HEK293 (cell line): ENCODE measurements at regions not wholly inside any gene's neighbourhood (a gene's known extent, or its start where the extent isn't known, plus 50 kb on each side); places are given as distances from the start of the nearest gene placed in this dataset.

Experiments used
- CTCF ChIA-PET: fragments of 350-600 bp; formaldehyde crosslinking; extraction: SDS; loops from one replicate; lab custom pipeline; 2021; ENCODE audit warnings: antibody characterized with exemption; lab: Yijun Ruan, JAX
- POLR2A ChIA-PET: fragments of 300-600 bp; formaldehyde crosslinking; extraction: SDS; loops from one replicate; lab custom pipeline; 2020; ENCODE audit warnings: antibody characterized with exemption, inconsistent platforms; lab: Yijun Ruan, JAX
- H3K27ac ChIP-seq: fragments of 200-500 bp; sonication (Bioruptor generic); 2 replicates; pipeline ENCODE4 v1.5.1; 2014; ENCODE audit warnings: low read depth, low read length, control low read depth, inconsistent platforms; ENCODE audit errors: extremely low read depth
- H3K36me3 ChIP-seq, 2 experiments: fragments of 200-500 bp in 1 of 2; sonication (Bioruptor generic) in 1 of 2; 1 replicate in 1 of 2; 2 replicates in 1 of 2; pipeline ENCODE4 v1.5.1; 2014 to 2017; ENCODE audit warnings: inconsistent platforms in 2 of 2, low read length in 2 of 2; ENCODE audit not compliant: control insufficient read depth in 2 of 2, insufficient read depth in 1 of 2
- H3K4me1 ChIP-seq: fragments of 200-500 bp; sonication (Bioruptor generic); 2 replicates; pipeline ENCODE4 v1.5.1; 2014; ENCODE audit warnings: mild to moderate bottlenecking, low read length, inconsistent platforms; ENCODE audit not compliant: control insufficient read depth, insufficient read depth
- H3K4me3 ChIP-seq: 2 replicates; pipeline ENCODE4 v1.5.1; 2011; ENCODE audit warnings: low read depth, mild to moderate bottlenecking, control low read depth, low read length, moderate library complexity
- H3K9me3 ChIP-seq: fragments of 200-500 bp; sonication (Bioruptor generic); 2 replicates; pipeline ENCODE4 v1.5.1; 2014; ENCODE audit warnings: low read depth, low read length, inconsistent platforms; ENCODE audit not compliant: control insufficient read depth, insufficient read depth
- BCL11B ChIP-seq: fragments of 450-650 bp; formaldehyde crosslinking; IDR thresholded peaks from 2 replicates; pipeline ENCODE4 v1.5.1; 2016; ENCODE audit warnings: low read depth, missing biosample characterization, missing genetic modification characterization
- GLIS2 ChIP-seq: fragments of 450-650 bp; formaldehyde crosslinking; IDR thresholded peaks from 2 replicates; pipeline ENCODE4 v1.5.1; 2016; ENCODE audit warnings: missing biosample characterization, missing genetic modification characterization
- HOXD13 ChIP-seq: sonication (generic); formaldehyde crosslinking; IDR thresholded peaks from 2 replicates; pipeline ENCODE4 v1.8.0; 2022; ENCODE audit warnings: missing genetic modification reagents, borderline replicate concordance
- KLF8 ChIP-seq: fragments of 450-650 bp; formaldehyde crosslinking; IDR thresholded peaks from 2 replicates; pipeline ENCODE4 v1.5.1; 2016; ENCODE audit warnings: missing biosample characterization, missing genetic modification characterization
- PRDM10 ChIP-seq: fragments of 450-650 bp; formaldehyde crosslinking; IDR thresholded peaks from 2 replicates; pipeline ENCODE4 v1.5.1; 2016; ENCODE audit warnings: missing biosample characterization, missing genetic modification characterization
- RBAK ChIP-seq: fragments of 450-650 bp; formaldehyde crosslinking; IDR thresholded peaks from 2 replicates; pipeline ENCODE4 v1.5.1; 2016; ENCODE audit warnings: missing biosample characterization, missing genetic modification characterization
- REPIN1 ChIP-seq: fragments of 450-650 bp; formaldehyde crosslinking; IDR thresholded peaks from 2 replicates; pipeline ENCODE4 v1.5.1; 2017; ENCODE audit warnings: missing biosample characterization, missing genetic modification characterization, low read depth
- SP3 ChIP-seq: fragments of 450-650 bp; formaldehyde crosslinking; IDR thresholded peaks from 2 replicates; pipeline ENCODE4 v1.5.1; 2016; ENCODE audit warnings: missing biosample characterization, missing genetic modification characterization
- ZFP3 ChIP-seq: fragments of 450-650 bp; formaldehyde crosslinking; IDR thresholded peaks from 2 replicates; pipeline ENCODE4 v1.5.1; 2016; ENCODE audit warnings: low read depth, missing biosample characterization, missing genetic modification characterization
- ZNF138 ChIP-seq: fragments of 450-650 bp; formaldehyde crosslinking; IDR thresholded peaks from 2 replicates; pipeline ENCODE4 v1.5.1; 2016; ENCODE audit warnings: missing biosample characterization, missing genetic modification characterization, borderline replicate concordance
- ZNF140 ChIP-seq: fragments of 450-650 bp; formaldehyde crosslinking; IDR thresholded peaks from 2 replicates; pipeline ENCODE4 v1.5.1; 2016; ENCODE audit warnings: missing biosample characterization, missing genetic modification characterization
- ZNF155 ChIP-seq: fragments of 450-650 bp; formaldehyde crosslinking; IDR thresholded peaks from 2 replicates; pipeline ENCODE4 v1.5.1; 2016; ENCODE audit warnings: missing biosample characterization, missing genetic modification characterization
- ZNF157 ChIP-seq: fragments of 450-650 bp; formaldehyde crosslinking; IDR thresholded peaks from 2 replicates; pipeline ENCODE4 v1.5.1; 2016; ENCODE audit warnings: missing biosample characterization, missing genetic modification characterization
- ZNF274 ChIP-seq, 2 experiments: fragments of 200-500 bp in 1 of 2; fragments of 450-650 bp in 1 of 2; sonication (Bioruptor generic) in 1 of 2; formaldehyde crosslinking in 1 of 2; IDR thresholded peaks; 2 replicates each; pipeline versions ENCODE4 v1.5.1 to v1.6.1; 2014 to 2016; ENCODE audit warnings: borderline replicate concordance in 1 of 2, inconsistent platforms in 1 of 2, low read length in 1 of 2, missing biosample characterization in 1 of 2, missing genetic modification characterization in 1 of 2
- ZNF391 ChIP-seq: fragments of 450-650 bp; formaldehyde crosslinking; IDR thresholded peaks from 2 replicates; pipeline ENCODE4 v1.5.1; 2016; ENCODE audit warnings: low read depth, missing biosample characterization, missing genetic modification characterization, borderline replicate concordance
- ZNF549 ChIP-seq: fragments of 450-650 bp; IDR thresholded peaks from 2 replicates; pipeline ENCODE4 v1.5.1; 2018; ENCODE audit warnings: missing biosample characterization, missing genetic modification characterization, mild to moderate bottlenecking, inconsistent platforms, moderate library complexity
- ZNF626 ChIP-seq: fragments of 450-650 bp; sonication (Bioruptor Pico); formaldehyde crosslinking; IDR thresholded peaks from 2 replicates; pipeline ENCODE4 v1.5.1; 2018; ENCODE audit warnings: missing biosample characterization, missing genetic modification characterization, inconsistent platforms
- TF ChIP-seq, protein P1 (sequence below): fragments of 450-650 bp; formaldehyde crosslinking; IDR thresholded peaks from 2 replicates; pipeline ENCODE4 v1.5.1; 2016; ENCODE audit warnings: missing biosample characterization, missing genetic modification characterization, borderline replicate concordance

DNA sequence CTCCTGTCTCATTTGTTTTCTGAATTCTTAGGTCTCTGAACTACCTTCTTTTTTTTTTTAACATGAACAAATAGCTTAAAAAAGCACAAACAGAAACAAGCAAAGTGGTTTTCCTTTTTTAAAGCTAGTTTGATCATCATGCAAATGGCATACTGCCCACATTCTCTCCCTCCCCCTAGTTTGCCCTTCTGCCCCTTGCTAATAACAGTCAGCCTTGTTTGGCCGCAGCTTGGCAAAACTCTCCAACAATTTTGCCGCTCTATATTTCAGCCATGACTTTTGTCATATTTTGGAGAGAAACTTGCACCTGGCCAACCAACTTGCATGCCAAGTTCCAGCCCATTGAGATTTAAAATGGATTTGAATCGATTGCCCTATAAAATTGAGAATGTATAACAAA lies 666.0 kb upstream of the NR2F2 start:
- POLR2A ChIA-PET = no interaction called here
- Histone ChIP-seq H3K36me3 (no peaks in the 10 kb centered on the region), H3K4me3 (no peak overlapping the region), H3K27ac (no peak overlapping the region), H3K9me3 (no peaks in the 10 kb centered on the region), H3K4me1 (peaks cover 22% of the 10 kb centered on the region)
- TF ChIP-seq ZNF140 (tag by site-specific recombination) (no peak), ZNF155 (tag by site-specific recombination) (no peak), ZNF157 (no peak), SP3 (tag by site-specific recombination) (no peak), ZNF138 (tag by site-specific recombination) (no peak)
- CTCF ChIA-PET = interaction anchor here (0.6 kb wide), 1 partner anchor 68 kb away, joined by 3 read pairs; no protein-coding TSS in a partner anchor

- no peak overlapping the region for H3K4me3 ChIP-seq
- POLR2A ChIA-PET = no interaction called here
- no peak for TF ChIP-seq RBAK
- TF ChIP-seq ZNF274 (IDR thresholded peaks at IDR 0.05; ENCODE audit: low read length) = no peak
- TF ChIP-seq ZNF274 (tag by site-specific recombination; IDR thresholded peaks at IDR 0.05; ENCODE audit: borderline replicate concordance) = no peak
- no peak for TF ChIP-seq KLF8 (tag by site-specific recombination)
- no peak for TF ChIP-seq ZFP3 (tag by site-specific recombination)
- TF ChIP-seq ZNF626 (tag by site-specific recombination) = no peak
- TF ChIP-seq ZNF549 = peak; percentile 90
- TF ChIP-seq HOXD13 = no peak
- no peak for TF ChIP-seq BCL11B (tag by site-specific recombination)
- H3K36me3 ChIP-seq = no peaks in the 10 kb centered on the region
- H3K4me1 ChIP-seq = peaks cover 22% of the 10 kb centered on the region
- no peaks in the 10 kb centered on the region for H3K9me3 ChIP-seq
- H3K27ac ChIP-seq = no peak overlapping the region
- CTCF ChIA-PET = interaction anchor here (0.7 kb wide), 1 partner anchor 345 kb away, joined by 4 read pairs; no protein-coding TSS in a partner anchor
Measured at GRCh38 chr15:95669146-95669922, 661.2 kb upstream of the NR2F2 start.

- peaks cover 3% of the 10 kb centered on the region for H3K4me1 ChIP-seq
- ChIA-PET CTCF (no interaction called here), POLR2A (no interaction called here)
- no peak overlapping the region for H3K27ac ChIP-seq
- TF ChIP-seq ZNF391 (tag by site-specific recombination) (no peak), ZNF140 (tag by site-specific recombination) (no peak), REPIN1 (tag by site-specific recombination) (no peak)
- no peaks in the 10 kb centered on the region for H3K9me3 ChIP-seq
- H3K36me3 ChIP-seq = no peaks in the 10 kb centered on the region
- H3K4me3 ChIP-seq = no peak overlapping the region
Measured at GRCh38 chr15:95674031-95674430, 656.5 kb upstream of the NR2F2 start.

- Histone ChIP-seq H3K36me3 (no peaks in the 10 kb centered on the region), H3K27ac (no peak overlapping the region), H3K9me3 (no peaks in the 10 kb centered on the region), H3K4me3 (no peak overlapping the region), H3K4me1 (no peaks in the 10 kb centered on the region)
- TF ChIP-seq GLIS2 (tag by site-specific recombination) (no peak), PRDM10 (tag by site-specific recombination) (peak; percentile 87)
- TF ChIP-seq, protein P1, sequence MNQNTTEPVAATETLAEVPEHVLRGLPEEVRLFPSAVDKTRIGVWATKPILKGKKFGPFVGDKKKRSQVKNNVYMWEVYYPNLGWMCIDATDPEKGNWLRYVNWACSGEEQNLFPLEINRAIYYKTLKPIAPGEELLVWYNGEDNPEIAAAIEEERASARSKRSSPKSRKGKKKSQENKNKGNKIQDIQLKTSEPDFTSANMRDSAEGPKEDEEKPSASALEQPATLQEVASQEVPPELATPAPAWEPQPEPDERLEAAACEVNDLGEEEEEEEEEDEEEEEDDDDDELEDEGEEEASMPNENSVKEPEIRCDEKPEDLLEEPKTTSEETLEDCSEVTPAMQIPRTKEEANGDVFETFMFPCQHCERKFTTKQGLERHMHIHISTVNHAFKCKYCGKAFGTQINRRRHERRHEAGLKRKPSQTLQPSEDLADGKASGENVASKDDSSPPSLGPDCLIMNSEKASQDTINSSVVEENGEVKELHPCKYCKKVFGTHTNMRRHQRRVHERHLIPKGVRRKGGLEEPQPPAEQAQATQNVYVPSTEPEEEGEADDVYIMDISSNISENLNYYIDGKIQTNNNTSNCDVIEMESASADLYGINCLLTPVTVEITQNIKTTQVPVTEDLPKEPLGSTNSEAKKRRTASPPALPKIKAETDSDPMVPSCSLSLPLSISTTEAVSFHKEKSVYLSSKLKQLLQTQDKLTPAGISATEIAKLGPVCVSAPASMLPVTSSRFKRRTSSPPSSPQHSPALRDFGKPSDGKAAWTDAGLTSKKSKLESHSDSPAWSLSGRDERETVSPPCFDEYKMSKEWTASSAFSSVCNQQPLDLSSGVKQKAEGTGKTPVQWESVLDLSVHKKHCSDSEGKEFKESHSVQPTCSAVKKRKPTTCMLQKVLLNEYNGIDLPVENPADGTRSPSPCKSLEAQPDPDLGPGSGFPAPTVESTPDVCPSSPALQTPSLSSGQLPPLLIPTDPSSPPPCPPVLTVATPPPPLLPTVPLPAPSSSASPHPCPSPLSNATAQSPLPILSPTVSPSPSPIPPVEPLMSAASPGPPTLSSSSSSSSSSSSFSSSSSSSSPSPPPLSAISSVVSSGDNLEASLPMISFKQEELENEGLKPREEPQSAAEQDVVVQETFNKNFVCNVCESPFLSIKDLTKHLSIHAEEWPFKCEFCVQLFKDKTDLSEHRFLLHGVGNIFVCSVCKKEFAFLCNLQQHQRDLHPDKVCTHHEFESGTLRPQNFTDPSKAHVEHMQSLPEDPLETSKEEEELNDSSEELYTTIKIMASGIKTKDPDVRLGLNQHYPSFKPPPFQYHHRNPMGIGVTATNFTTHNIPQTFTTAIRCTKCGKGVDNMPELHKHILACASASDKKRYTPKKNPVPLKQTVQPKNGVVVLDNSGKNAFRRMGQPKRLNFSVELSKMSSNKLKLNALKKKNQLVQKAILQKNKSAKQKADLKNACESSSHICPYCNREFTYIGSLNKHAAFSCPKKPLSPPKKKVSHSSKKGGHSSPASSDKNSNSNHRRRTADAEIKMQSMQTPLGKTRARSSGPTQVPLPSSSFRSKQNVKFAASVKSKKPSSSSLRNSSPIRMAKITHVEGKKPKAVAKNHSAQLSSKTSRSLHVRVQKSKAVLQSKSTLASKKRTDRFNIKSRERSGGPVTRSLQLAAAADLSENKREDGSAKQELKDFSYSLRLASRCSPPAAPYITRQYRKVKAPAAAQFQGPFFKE (tag by site-specific recombination) = no peak
- ChIA-PET POLR2A (no interaction called here), CTCF (interaction anchor here (0.6 kb wide), 2 partner anchors 331 to 1011 kb away, joined by 3 read pairs; no protein-coding TSS in a partner anchor)
Measured at GRCh38 chr15:95676500-95676899, 654.0 kb upstream of the NR2F2 start.
